Calu3 (cell line): ENCODE measurements at regions not wholly inside any gene's neighbourhood (a gene's known extent, or its start where the extent isn't known, plus 50 kb on each side); places are given as distances from the start of the nearest gene placed in this dataset.

Experiments
- BruUV-seq: library from RNA; stranded (reverse); fragments of 400-500 nt; replicated peaks from 2 replicates; lab custom pipeline; 2021; lab: Mats Ljungman, UMichigan
- CTCF ChIA-PET: fragments of 300-600 bp; sonication (Branson Sonifier 250); formaldehyde crosslinking; loops from one replicate; lab custom pipeline; 2022; ENCODE audit warnings: antibody characterized with exemption; lab: Charles Lee
- DNase-seq: peaks from one replicate; pipeline ENCODE4 v3.0.0; 2022
- H3K27ac Mint-ChIP-seq: one replicate; pipeline ENCODE4 v1.8.0; 2022; ENCODE audit warnings: mixed read lengths; ENCODE audit not compliant: unreplicated experiment
- H3K27me3 Mint-ChIP-seq: one replicate; pipeline ENCODE4 v1.8.0; 2022; ENCODE audit warnings: mixed read lengths; ENCODE audit not compliant: unreplicated experiment
- H3K36me3 Mint-ChIP-seq: one replicate; pipeline ENCODE4 v1.8.0; 2022; ENCODE audit warnings: mild to moderate bottlenecking, moderate library complexity, mixed read lengths; ENCODE audit not compliant: insufficient read depth, unreplicated experiment
- H3K4me1 Mint-ChIP-seq: one replicate; pipeline ENCODE4 v1.8.0; 2022; ENCODE audit warnings: mild to moderate bottlenecking, low read depth, mixed read lengths; ENCODE audit not compliant: unreplicated experiment
- H3K4me3 Mint-ChIP-seq: one replicate; pipeline ENCODE4 v1.8.0; 2022; ENCODE audit warnings: mild to moderate bottlenecking, low read depth, moderate library complexity, mixed read lengths; ENCODE audit not compliant: unreplicated experiment
- H3K9me3 Mint-ChIP-seq: one replicate; pipeline ENCODE4 v1.8.0; 2022; ENCODE audit warnings: low read depth, mixed read lengths; ENCODE audit not compliant: unreplicated experiment
- CTCF ChIP-seq: fragments of 200-600 bp; IDR thresholded peaks from one replicate; pipeline ENCODE4 v1.8.0; 2022; ENCODE audit warnings: antibody characterized with exemption; ENCODE audit not compliant: unreplicated experiment
- intact Hi-C: fragments of 100-400 bp; cut with micrococcal nuclease; formaldehyde crosslinking; loops from one replicate; pipeline ENCODE4 v1.10.0; 2022; ENCODE audit not compliant: unreplicated experiment

DNA sequence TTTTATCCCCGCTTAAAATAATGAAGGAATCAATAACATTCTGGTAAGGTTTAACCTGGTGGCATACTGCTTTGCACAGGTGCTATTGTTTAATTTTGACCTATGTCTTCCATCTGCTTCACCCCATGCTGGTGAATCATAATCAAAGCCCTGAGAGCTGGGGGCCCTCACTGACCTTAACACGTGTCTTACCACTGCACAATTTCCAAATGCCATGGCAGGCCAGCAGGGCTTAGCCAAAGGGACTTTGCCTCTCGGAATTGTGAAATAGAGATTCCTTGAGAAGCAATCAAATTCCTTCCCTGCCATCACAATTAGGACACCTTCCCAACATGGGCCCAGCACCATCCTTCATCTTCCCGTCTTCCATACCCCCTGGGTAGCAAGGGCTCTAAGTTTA lies 242.6 kb upstream of the THBS1 start:
- Mint-ChIP-seq H3K27ac (no peak overlapping the region), H3K36me3 (no peaks in the 10 kb centered on the region), H3K4me3 (no peak overlapping the region), H3K4me1 (peaks cover 17% of the 10 kb centered on the region), H3K27me3 (no peaks in the 10 kb centered on the region), H3K9me3 (no peaks in the 10 kb centered on the region)
- intact Hi-C loops, result no loop called here
- TF ChIP-seq CTCF, result no peak
- CTCF ChIA-PET, result no interaction called here
- no peak for DNase-seq
- BruUV-seq, result no TSS peak

- H3K4me1 Mint-ChIP-seq, result peaks cover 17% of the 10 kb centered on the region
- BruUV-seq, result no TSS peak
- TF ChIP-seq CTCF, result no peak
- H3K27ac Mint-ChIP-seq, result no peak overlapping the region
- no peaks in the 10 kb centered on the region for H3K27me3 Mint-ChIP-seq
- CTCF ChIA-PET, result no interaction called here
- no peaks in the 10 kb centered on the region for H3K9me3 Mint-ChIP-seq
- no peaks in the 10 kb centered on the region for H3K36me3 Mint-ChIP-seq
- H3K4me3 Mint-ChIP-seq, result no peak overlapping the region
- DNase-seq, result no peak
- intact Hi-C loops, result no loop called here
Measured at GRCh38 chr15:39340903-39341645, 239.8 kb upstream of the THBS1 start.

GRCh38 chr15:39344662-39345141 lies 236.2 kb upstream of the THBS1 start:
- CTCF ChIA-PET, result no interaction called here
- no peaks in the 10 kb centered on the region for H3K36me3 Mint-ChIP-seq
- H3K27ac Mint-ChIP-seq, result no peak overlapping the region
- BruUV-seq, result no TSS peak
- H3K9me3 Mint-ChIP-seq, result no peaks in the 10 kb centered on the region
- no peaks in the 10 kb centered on the region for H3K27me3 Mint-ChIP-seq
- no peak for TF ChIP-seq CTCF
- no peak overlapping the region for H3K4me3 Mint-ChIP-seq
- no peaks in the 10 kb centered on the region for H3K4me1 Mint-ChIP-seq
- intact Hi-C loops, result no loop called here
- DNase-seq, result no peak

DNA sequence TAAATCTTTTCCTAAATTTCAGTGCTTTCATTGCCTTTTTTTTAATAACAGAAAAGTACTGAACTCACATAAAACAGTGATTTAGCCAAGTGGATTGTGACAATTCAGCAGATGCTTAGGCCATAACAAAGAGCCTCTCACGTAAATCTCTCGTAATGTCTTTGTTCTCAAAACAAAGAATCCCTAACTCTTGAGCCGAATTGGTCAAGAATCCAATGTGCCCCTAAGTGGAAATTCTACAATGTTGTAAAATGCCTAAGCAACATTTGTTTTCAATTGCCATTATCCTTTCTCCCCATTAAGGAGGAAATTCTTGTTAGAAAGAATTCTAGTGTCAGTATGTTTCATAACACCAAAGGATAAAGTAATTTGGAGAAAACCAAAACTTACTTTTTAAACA lies 235.7 kb upstream of the THBS1 start:
- BruUV-seq, result no TSS peak
- Mint-ChIP-seq H3K4me3 (no peak overlapping the region), H3K36me3 (no peaks in the 10 kb centered on the region), H3K9me3 (no peaks in the 10 kb centered on the region), H3K4me1 (no peaks in the 10 kb centered on the region), H3K27me3 (no peaks in the 10 kb centered on the region), H3K27ac (no peak overlapping the region)
- CTCF ChIA-PET, result no interaction called here
- no peak for DNase-seq
- intact Hi-C loops, result no loop called here
- TF ChIP-seq CTCF, result no peak
